HG02759 (cell line): ENCODE measurements at regions not wholly inside any gene's neighbourhood (a gene's known extent, or its start where the extent isn't known, plus 50 kb on each side); places are given as distances from the start of the nearest gene placed in this dataset.

Experiments used
- ATAC-seq: cut with Tn5 transposase; IDR thresholded peaks from one replicate; pipeline ENCODE4 v1.9.1; 2021; ENCODE audit warnings: mild to moderate bottlenecking, moderate library complexity; ENCODE audit not compliant: unreplicated experiment

- ATAC-seq = no peak
Observed at GRCh38 chr3:34851137-34851536, 788.2 kb upstream of the ARPP21 start.

- ATAC-seq = no peak
Observed at GRCh38 chr3:34852844-34853439, 786.4 kb upstream of the ARPP21 start.

- ATAC-seq = peak; percentile 46
Observed at GRCh38 chr3:34856081-34856947, 783.0 kb upstream of the ARPP21 start.

GRCh38 chr3:34858067-34858660 lies 781.2 kb upstream of the ARPP21 start:
- ATAC-seq = no peak

- ATAC-seq = no peak
Observed at GRCh38 chr3:34859746-34860145, 779.6 kb upstream of the ARPP21 start.

- no peak for ATAC-seq
Observed at GRCh38 chr3:34862456-34862855, 776.9 kb upstream of the ARPP21 start.

- no peak for ATAC-seq
Observed at GRCh38 chr3:34863485-34863884, 775.8 kb upstream of the ARPP21 start.

- ATAC-seq = no peak
Observed at GRCh38 chr3:34864011-34864410, 775.3 kb upstream of the ARPP21 start.

GRCh38 chr3:34865346-34865745 lies 774.0 kb upstream of the ARPP21 start:
- no peak for ATAC-seq

GRCh38 chr3:34868935-34869334 lies 770.4 kb upstream of the ARPP21 start:
- ATAC-seq = no peak

- ATAC-seq = no peak
Observed at GRCh38 chr3:34869696-34870095, 769.6 kb upstream of the ARPP21 start.

GRCh38 chr3:34872406-34872805 lies 766.9 kb upstream of the ARPP21 start:
- no peak for ATAC-seq

- ATAC-seq = no peak
Observed at GRCh38 chr3:34876997-34877396, 762.3 kb upstream of the ARPP21 start.

GRCh38 chr3:34878488-34878887 lies 760.8 kb upstream of the ARPP21 start:
- ATAC-seq = no peak

- ATAC-seq = peak; percentile 59
Observed at GRCh38 chr3:34881026-34881425, 758.3 kb upstream of the ARPP21 start.

GRCh38 chr3:34882764-34883163 lies 756.6 kb upstream of the ARPP21 start:
- ATAC-seq = no peak

- ATAC-seq = no peak
Observed at GRCh38 chr3:34884007-34884406, 755.3 kb upstream of the ARPP21 start.

GRCh38 chr3:34886443-34886842 lies 752.9 kb upstream of the ARPP21 start:
- ATAC-seq = no peak

- ATAC-seq = no peak
Observed at GRCh38 chr3:34889641-34890040, 749.7 kb upstream of the ARPP21 start.

- ATAC-seq = no peak
Observed at GRCh38 chr3:34890247-34890646, 749.1 kb upstream of the ARPP21 start.

- no peak for ATAC-seq
Observed at GRCh38 chr3:34891941-34892340, 747.4 kb upstream of the ARPP21 start.

- ATAC-seq = no peak
Observed at GRCh38 chr3:34895841-34896240, 743.5 kb upstream of the ARPP21 start.
